HT-29 (cell line): ENCODE measurements at regions not wholly inside any gene's neighbourhood (a gene's known extent, or its start where the extent isn't known, plus 50 kb on each side); places are given as distances from the start of the nearest gene placed in this dataset.
"Not testable (repeated sequence)": the region's sequence is repeated elsewhere in the genome, so short reads cannot be mapped to it uniquely, and the experiment has no call there.

Experiments
- DNase-seq: peaks from one replicate; pipeline ENCODE4 v3.0.0-alpha.2; 2015; ENCODE audit warnings: low spot score

DNA sequence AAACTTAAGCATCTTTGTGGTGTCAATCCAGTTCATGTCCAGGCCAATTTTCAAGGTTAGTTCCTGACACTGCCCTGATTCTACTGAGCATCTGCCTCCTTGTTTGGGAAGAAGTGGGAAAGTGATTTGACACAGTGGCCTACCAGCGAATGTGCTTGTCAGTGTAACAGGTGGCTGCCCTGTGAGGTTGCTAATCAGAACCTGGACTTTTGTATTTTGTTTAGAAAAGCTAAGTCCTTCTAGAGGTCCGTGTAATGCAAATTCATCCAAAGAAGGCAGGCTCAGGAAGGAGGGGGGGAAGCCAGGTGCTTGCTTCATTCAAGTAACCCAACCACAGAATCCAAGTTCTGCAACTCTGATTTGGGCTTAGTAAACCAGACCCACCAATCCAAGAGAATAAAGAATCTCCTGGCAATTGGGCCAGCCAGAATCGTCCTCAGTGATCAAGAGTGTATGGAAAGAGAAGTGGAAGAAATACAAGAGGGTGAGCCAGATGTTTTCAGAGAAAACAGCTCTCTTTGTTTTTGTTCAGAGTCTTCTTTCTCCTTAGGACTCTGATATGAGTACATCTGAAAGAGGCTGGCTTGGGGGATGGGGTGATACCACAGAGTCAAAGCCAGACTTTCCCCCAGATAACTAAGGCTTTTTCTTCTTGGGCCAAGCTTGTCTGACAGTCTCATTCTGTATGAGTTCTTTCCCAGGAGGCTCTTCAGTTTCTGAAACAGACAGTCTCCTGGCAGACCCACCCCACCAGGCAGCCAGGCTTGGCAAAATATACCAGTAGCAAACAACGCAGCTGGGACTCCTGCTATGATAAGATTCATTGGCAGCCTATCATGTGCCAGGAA lies 508.9 kb upstream of the TBL1XR1 start:
- no peak for DNase-seq

DNA sequence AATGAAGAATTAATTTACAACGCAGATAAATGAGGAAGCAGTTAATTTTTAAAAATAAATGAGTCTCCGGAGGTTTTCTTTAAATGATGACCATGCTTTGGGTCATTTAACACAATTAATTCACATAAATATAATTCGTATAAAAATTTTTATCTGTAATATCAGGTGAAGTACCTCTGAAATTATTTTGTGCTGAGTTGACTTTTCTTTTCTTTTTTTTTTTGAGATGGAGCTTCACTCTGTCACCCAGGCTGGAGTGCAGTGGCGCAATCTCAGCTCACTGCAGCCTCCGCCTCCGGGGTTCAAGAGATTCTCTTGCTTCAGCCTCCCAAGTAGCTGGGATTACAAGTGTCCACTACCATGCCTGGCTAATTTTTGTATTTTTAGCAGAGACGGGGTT lies 512.2 kb upstream of the TBL1XR1 start:
- not testable (repeated sequence) for DNase-seq

DNA sequence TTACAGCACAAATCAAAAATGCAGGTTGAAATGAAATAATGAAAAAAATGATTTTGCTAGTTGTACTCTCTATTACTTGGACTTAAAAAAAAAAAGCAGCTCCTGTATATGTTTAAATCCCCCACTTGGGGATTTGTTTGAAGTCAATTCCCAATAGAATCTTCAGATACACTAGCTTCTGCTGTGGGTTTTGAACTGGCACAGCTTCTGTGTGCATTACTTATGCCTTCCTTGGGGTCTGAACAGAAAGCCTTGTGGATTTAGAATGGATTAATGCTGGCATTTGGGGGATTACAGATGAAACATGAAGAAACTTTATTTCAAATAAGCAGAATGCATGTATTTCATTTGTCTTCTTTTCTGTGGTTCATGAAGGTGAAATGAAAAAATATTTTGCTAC lies 513.2 kb upstream of the TBL1XR1 start:
- no peak for DNase-seq

DNA sequence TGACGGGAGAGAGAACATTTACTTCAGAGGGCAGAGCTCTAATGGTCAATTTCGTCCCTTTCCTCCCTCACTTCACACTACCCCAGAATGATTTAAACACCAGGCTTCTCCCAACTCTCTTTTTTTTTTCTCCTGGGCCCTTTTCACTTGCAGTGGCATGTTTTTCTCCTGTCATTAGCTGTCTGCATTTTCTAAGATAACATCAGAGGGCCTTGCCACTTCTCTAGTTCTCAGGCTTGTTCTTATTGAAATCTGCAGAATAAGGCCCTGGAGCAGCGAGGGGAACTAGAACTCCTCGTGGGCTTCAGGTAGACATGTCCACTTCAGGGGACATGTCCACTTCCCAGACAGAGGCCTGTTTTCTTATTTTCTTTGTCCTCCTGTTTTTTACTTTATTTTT lies 514.4 kb upstream of the TBL1XR1 start:
- DNase-seq = no peak

DNA sequence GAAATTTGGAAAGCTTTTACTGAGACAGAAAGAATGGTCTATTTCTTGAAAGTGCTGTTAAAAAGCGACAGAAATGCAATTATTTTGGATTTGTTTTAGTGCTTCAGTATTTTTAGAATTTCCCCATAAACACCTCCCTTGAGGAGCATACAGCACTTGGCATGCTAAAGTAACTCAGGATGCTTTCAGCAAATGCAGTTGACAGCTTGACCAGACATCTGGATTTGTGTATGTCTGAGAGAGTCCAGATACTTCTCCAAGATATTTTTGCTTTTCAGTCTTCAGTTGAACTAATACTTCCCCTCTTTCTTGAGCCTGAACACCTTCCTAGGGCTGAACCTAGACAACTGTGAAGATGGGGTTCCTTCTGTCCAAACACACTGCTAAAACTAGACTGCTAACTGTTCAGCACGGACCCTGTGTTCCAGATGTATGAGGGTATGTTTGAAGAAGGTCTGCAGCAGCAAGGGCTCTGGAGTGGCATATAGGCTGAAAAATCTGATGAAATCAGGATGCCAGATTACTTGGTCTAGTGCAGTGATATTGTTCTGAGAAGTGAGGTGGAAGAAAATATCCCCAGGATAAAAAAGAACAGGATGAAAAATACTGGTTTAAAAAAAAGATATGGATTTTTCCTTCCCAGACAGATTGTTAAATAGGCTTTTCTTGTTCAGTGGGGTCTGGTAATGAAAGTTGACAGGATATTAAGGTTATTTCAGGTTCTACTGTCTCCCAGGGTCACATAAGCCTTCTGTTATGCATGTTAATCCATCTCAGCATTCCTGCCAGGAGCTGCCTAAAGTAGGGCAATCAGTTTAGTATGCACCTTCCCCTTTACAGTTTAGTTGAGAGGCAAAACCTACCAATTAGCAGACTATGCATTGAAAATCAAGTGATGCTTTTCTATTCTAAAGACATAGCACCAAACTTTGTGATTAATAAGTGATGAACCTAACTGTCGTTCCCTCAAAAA lies 516.9 kb upstream of the TBL1XR1 start:
- DNase-seq = no peak

DNA sequence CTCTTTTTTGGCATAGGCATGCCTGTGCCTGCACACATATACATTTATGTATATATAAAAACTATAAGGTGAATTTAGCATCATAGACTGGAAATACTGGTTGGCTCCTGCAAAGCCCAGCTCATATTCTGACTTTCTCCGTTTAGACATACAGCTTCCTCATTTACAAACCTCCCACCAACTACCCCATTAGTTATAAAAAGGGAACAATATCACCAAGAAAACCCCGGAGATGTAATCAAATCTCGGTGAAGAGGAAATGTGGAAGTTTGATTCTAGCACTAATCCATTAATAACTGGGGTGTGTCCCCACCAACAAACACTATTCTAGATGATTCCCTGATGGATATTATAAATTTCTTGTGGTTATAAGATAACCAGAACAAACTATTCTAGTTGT lies 517.7 kb upstream of the TBL1XR1 start:
- DNase-seq = no peak

DNA sequence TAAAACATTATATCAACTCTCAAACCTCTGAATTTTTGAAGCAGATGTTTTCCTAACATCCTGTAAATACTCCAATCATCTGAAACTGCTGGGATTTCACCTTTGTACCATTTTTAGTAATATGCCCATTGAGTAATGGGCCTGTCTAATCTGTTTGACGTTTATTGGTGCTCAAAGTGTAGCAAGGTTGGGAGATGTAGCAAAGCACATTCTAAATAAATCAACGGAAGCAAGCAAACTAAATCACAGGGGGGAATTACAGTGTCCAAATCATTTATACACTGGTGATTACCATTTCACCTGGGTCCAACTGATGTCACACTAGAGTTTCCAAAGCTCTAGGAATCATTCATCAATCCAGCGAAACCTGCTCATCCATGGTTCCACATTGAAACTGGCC lies 518.7 kb upstream of the TBL1XR1 start:
- no peak for DNase-seq

DNA sequence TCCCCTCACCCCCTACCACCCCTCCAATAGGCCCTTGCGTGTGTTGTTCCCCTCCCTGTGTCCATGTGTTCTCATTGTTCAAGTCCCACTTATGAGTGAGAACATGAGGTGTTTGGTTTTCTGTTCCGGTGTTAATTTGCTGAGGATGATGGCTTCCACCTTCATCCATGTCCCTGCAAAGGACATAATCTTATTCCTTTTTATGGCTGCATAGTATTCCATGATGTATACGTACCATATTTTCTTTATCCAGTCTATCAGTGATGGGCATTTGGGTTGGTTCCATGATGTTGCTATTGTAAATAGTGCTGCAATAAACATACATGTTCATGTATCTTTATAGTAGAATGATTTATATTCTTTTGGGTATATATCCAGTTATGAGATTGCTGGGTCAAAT lies 523.6 kb upstream of the TBL1XR1 start:
- DNase-seq = not testable (repeated sequence)

DNA sequence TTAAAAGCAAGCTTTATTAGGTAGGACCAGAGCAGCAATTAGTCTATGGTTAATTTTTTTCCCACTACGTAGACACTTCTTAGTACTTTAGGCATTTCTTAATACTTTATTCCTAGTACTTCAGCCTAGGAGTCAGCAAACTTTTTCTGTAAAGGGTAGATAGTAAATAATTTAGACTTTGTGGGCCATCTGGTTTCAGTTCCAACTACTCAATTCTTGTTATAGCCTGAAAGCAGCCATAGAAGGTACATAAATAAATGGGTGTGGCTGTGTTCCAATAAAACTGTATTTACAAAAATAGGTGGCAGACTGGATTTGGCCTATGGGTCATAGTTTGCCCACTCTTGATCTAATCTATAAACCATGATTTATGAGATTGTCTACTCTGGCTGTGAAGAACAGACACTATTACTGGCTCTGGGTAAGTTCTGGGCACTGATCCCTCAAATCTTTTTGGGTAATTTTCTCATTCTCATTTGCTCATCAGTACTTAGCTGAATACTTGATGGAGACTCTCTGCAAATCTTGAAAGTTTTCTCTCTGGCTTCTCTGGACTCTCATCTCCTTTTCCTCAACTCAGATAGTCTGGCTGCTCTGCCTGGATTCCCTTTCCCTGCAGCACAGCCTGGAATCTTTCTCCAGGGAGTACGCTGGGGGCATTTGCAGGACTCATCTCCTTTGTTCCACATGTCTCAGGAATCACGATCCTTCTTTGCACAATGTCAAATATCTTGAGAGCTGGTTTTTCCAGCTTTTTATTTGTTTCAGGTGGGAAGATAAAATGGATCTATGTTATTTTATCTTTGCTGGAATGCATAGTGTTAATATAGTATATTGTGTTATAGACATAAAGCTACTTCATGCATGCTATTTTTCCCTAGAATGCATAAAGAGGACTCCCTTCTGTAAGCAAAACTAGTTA lies 524.8 kb upstream of the TBL1XR1 start:
- peak; percentile 8 for DNase-seq

DNA sequence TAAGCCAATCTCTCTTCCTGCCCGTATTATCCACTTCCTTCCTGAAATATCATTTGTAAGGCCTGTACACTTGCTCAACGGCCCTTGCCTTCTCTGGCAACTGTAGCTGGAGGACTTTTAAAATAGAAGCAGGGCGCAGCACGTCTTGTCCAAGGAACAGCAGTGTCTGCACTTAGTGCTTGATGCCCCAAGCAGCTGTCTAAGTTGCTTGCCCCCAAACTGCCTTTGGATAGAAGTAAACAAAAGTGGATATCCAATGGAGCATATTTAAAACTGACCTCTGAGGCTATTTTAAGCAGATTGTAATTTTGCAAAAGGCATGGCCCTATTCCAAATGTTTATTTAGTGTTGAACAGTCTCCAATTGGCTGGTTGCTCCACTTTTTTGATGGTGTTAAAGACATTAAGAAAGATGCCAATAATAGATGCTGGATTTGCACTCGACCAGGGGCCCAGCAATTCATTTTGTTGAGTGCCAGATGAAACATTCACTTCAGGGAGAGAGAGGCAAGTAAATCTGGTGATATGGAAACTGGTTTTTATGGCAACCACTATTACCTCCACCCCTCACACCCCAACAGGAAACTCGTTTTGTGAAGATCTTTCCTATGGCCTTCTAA lies 526.8 kb upstream of the TBL1XR1 start:
- DNase-seq = no peak

DNA sequence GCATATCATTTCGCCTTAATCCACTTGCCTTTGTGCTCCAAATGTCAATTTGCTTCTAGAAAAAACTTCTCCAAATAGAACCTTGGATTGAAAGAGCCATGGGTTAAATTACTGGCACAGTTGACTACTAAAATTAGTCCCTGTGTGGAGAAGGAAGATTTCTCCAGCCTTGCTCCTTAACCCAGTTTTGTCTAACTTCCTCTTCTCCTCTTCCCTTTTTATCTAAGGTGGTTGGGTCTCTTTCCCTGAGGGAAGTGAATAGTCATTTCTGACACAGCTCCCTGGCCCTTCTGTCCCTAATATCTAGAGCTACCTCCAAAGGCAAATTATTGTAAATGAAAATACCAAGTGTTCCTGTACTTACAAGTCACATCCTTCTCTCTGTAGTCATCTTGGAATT lies 527.9 kb upstream of the TBL1XR1 start:
- no peak for DNase-seq

DNA sequence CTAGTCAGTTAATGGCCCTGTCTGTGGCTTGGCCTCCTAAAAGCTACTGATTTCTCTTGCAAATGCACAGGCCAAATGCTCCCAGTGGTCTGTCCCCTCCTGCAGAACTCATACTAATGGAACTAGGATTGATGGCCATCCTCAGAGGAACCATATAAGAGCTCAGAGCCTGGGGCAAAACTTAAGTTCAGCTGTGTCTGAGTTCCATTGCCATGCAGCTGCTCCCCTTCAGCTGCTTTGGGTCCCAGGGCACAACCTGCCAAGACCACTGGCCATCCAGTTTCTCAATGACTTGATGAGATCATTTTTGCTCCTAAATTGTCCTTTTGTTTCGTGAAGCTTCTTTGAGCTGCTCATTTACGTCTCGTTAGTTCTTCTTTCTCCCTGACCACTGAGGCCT lies 529.5 kb upstream of the TBL1XR1 start:
- DNase-seq = no peak

DNA sequence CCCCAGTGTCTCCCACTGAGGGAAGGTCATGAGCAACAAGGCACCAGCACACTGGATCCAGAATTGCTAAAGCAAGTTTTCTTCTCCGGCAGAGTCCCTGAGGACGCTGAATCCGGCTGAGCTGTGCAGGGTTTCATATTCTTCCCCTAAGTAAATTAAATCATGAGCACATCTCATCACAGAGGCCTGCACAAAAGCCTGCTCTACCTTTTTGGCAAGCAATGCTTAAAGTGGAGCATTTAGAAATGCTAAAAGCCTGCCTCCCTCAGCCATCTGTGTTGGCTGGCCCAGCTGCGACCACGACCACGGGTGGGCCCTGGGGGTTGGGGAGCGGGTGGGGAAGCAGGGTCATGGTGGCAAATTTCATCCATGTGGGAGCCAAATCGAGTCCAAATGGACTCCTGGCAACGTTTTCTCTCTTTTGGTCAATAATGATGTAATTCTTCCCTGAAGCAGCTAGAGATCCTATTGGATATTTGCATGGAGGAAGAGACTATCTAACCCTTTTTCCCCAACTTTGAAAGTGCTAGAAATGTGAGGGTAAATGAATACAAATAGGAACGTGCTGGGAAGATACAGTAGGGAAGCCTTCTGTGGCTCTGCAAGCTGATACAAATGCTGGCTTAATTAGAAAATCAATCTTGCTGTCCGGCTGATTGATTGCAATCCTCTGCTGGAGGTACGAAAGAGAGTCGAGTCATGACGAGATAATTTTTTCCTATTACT lies 532.8 kb upstream of the TBL1XR1 start:
- no peak for DNase-seq

DNA sequence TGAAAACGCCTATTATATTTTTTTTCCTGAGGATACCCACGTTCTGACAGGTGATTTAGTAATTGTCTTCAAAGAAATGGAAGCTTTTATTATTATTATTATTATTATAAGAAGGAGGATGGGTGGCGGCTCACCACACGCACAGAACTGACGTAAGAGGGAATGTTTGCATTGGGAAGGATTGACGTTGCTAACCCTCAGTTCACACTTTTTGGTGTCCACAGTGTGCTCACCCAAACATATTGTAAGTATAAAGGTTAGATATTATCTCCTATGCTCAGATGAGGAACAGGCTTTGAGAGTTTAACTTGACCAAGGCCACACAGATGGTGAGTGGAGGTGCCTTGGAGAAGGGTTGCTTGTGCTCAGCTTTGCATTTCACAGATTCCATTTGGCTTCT lies 533.5 kb upstream of the TBL1XR1 start:
- no peak for DNase-seq

DNA sequence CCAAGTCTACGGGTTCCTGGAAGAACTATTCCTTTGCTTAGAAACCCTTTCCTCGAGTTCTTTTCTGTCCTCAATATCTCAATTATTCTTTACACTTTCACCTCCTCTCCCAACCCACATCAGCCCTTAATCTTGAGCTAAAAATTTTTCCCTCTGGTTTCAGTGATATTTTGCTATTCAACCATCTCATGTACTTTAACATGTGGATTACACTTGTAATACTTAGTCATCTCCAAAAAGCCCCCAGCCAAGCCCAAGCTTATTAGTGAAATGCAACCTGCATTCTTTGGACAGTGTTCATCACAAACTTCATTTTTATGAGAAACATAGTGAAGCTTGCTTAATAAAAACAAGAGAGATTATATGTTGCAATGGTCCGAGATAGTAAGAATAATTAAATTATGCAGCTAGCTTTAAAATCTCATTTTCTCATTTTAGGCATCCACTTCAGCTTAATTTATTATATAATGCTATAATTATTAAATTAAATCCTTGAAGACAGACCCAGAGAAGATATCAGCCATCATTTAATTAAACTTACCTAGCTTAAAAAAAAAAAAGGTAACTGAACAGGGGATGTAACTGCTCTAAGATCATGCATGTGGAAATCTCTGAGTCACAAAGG lies 534.5 kb upstream of the TBL1XR1 start:
- DNase-seq = no peak

DNA sequence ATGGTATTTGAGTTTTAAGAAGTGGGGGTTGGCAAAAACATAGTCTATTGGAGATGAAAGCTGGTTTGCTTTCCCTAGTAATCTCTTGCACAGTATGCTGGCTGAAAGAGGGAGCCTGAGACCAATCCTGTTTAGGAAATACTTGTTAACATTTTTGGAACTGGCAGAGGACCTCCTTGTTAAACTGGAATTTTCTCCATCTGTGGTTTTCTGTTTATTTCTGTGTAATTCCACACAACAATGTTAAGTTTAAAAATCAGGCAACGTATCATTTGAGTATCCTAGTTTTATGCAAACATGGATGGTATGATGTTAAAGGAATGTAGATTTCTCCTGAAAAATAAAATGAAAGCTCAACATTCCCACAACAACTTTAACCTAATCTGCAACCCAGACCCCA lies 536.0 kb upstream of the TBL1XR1 start:
- DNase-seq = no peak

DNA sequence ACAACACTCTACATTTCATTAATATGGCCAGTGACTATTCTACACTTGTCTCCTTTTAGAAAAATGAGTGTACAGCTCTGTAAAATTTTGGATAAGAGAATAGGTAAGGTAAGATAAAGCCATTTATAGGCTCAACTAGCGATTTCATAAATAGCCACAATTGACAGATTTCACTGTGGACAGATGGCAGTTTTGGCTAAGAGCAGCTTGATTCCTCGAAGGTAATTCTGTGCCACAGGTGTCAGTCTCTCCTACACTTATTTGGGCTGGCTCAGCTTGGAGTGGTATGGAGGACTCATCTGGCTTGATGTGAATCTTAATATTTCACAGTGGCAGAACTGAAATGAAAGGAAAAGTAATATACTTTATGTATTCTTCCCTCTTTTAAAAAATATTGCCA lies 536.7 kb upstream of the TBL1XR1 start:
- DNase-seq = no peak

DNA sequence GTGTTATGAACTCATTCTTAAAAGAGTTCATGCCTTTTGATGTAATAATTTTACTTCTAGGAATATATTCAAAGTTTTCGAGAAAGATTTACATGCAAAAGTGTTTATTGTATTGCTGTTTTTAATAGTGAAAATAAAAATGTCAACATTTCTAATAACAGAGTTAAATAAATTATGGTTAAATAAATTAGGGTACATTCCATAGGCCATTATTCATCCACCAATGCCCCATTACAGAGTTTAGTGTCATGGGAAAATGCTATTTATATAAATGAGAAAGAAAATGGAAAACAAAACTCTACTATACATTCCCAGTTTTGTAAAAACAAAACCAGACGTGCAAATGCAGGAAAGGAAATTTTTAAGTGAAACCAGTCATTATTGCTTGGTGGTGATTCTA lies 538.1 kb upstream of the TBL1XR1 start:
- DNase-seq = no peak

DNA sequence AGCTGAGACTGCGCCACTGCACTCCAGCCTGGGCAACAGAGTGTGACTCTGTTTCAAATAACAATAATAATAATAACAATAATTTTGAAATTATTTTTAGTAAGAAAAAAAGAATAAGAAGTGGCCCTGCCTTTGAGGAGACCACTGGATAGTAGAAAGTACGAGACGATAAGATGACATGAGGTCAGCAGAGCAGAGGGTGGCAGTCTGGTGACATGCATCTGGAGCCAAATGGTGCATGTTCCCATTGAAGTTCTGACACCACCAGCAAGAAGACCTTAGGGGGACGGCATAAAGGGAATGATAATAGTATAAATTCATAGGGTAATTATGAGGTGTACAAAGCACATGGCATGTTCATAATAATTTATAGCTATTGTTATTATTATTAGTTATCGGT lies 542.2 kb upstream of the TBL1XR1 start:
- DNase-seq = no peak

DNA sequence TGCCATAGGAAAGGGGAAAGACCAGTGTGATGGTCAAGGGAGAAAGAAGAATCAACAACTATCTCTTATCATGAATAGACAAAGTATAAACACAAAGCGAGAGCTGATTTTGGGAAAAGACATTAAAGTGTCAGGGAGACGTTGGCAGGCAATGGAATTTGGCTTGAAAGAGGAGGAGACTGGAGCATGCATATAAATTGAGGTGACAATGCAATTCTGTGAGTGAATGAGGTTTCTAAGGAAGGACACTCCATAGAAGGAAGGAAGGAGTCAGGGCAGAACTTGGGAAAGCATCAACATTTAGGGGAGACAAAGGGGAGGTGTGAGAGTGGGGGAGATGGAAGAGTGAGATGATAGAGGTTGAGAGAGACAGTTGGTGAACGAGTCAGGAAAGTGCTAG lies 543.0 kb upstream of the TBL1XR1 start:
- DNase-seq = no peak
